GM12874 (cell line): ENCODE measurements at regions not wholly inside any gene's neighbourhood (a gene's known extent, or its start where the extent isn't known, plus 50 kb on each side); places are given as distances from the start of the nearest gene placed in this dataset.

Experiments
- TF ChIP-seq, protein P1 (sequence below): IDR thresholded peaks from 2 replicates; pipeline ENCODE4 v1.5.1; 2011; ENCODE audit warnings: low read depth, mild to moderate bottlenecking, control low read depth, low read length, moderate library complexity; ENCODE audit not compliant: insufficient read depth

DNA sequence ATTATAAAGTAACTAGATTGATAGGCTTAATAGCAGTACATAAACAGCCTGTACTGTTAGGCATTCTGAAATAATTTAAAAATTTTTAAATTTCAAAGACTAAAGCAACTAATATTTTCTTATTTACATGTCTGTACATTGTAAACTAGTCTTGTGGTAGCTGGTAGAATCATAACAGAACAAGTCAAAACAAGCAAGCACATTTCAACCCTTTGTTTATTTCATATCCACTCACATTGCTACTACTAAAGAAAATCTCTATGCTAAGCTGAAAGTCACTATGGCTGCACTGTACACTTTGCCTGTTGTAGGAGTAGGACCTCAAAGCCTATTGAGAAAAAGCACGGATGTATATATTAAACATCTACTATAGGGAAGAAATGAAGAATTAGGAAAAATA is 738.2 kb upstream of the ADGRL4 start:
- TF ChIP-seq, protein P1, sequence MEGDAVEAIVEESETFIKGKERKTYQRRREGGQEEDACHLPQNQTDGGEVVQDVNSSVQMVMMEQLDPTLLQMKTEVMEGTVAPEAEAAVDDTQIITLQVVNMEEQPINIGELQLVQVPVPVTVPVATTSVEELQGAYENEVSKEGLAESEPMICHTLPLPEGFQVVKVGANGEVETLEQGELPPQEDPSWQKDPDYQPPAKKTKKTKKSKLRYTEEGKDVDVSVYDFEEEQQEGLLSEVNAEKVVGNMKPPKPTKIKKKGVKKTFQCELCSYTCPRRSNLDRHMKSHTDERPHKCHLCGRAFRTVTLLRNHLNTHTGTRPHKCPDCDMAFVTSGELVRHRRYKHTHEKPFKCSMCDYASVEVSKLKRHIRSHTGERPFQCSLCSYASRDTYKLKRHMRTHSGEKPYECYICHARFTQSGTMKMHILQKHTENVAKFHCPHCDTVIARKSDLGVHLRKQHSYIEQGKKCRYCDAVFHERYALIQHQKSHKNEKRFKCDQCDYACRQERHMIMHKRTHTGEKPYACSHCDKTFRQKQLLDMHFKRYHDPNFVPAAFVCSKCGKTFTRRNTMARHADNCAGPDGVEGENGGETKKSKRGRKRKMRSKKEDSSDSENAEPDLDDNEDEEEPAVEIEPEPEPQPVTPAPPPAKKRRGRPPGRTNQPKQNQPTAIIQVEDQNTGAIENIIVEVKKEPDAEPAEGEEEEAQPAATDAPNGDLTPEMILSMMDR: no peak

DNA sequence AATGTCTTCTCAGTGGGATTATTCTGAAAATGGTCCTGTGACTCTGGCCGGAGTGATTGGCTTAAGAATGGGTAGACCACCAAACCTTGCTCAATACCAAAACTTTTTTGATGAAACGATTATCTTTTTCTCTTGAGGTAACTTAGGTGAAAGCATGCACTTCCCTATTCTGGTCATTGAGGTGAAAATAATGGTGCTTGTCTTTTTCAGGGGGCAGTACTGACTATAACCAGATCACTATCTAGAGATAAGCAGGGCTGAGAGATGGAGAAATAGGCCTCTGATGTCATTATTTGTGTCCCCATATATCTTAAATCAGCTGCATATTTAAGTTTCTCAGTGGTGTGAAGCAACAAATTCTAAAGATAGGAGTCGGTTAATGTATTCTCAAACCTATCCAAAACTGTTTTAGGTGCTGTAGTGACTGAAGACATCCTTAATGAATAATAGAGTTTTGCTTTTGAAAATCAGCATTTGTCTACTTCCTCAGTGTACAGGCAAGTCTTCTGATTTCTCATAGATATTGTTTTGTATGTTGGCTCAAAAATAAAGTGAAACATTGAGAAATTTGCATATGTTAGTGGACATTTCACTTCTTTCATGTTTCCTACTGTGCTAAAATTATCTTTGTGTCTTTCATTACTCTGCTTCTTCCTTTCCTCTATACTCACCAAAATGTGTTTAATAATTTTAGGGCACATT is 735.3 kb upstream of the ADGRL4 start:
- TF ChIP-seq, protein P1: no peak

DNA sequence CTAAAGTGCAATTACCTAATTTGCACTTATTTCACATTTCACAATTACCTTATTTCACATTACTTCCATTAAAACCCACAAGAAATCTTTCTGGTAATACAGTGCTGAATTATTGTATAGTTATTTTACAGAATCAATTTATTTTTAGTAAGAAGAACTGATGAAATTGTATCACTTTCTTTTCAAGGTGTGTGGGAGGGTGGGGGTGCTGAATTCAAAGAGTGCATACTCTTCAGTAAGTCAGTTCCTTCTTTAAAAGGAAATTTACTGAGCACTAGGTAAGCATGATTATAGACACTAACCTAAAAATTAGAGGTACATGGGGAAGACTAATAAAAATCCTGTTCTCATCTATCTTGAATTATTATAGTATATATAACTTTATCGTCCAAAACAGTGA is 731.6 kb upstream of the ADGRL4 start:
- TF ChIP-seq, protein P1: no peak

DNA sequence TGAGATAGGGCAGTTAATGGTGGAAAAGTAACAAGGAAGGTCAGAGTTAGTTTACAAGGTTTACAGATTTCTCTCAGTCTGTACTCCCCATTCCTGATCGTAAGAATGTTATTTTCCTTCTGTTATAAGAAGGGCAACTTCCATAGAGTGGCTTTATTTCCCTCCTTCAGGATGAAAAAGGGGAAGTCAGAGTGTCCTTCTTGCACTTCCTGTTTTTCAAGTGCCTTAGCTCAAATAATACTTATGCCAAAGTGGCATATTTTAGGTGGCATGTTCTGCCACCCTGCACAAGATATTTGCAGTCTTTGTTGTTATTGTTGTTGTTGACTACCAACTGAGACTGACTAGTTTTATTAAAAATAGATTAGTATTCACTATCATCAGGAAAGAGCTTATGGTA is 730.7 kb upstream of the ADGRL4 start:
- TF ChIP-seq, protein P1: no peak

DNA sequence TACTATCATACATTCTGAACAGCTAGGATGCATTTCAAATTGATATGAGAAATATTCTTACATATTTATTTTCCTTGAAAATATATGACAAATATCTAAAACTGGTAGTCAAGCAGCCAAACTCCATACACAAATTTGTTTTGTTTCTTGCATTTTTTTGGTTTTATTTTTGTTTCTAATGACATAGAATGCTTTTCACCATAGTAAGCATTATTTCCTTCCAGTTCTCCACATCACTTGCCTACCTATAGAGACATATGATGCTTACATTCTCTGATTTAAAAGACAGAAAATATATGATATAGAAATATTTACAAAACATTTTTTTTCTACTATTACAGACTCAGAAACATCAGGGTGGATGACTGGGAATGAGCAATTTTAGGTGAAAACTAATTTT is 726.4 kb upstream of the ADGRL4 start:
- TF ChIP-seq, protein P1: no peak

DNA sequence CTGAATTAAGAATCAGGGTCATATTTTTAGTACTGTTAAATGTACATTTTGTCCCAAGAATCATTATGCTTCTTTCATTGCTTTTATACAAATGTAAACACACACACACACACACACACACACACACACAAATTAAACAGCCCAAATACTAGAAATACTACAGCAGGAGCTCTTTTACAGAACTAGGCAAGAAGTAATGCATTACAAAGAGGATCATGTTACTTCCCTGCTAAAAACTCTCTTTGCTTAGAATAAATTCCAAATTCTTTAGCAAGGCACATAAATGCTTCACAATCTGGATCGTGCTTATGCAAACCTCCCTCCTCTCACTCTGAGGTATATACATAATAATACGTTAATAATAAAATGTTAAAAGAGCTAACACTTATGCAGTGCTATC is 720.4 kb upstream of the ADGRL4 start:
- TF ChIP-seq, protein P1: no peak

DNA sequence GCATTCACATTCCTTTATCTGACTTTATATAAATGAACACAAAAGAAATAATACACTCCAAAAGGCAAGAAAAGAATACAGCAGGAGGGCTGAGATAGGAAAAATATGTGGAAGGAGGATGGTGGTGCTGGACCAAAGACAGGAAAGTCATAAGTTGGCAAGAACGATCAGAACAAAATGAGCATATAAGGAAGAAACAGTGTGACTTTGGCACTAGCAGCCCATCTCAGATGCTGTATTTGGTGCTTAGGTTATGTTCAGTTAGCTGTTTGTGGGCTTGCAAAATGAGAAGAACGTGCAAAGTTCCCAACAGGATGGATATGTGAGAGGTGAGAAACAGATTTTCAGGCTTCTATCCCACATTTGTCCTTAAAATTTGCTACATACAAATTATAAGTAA is 719.8 kb upstream of the ADGRL4 start:
- TF ChIP-seq, protein P1: no peak

DNA sequence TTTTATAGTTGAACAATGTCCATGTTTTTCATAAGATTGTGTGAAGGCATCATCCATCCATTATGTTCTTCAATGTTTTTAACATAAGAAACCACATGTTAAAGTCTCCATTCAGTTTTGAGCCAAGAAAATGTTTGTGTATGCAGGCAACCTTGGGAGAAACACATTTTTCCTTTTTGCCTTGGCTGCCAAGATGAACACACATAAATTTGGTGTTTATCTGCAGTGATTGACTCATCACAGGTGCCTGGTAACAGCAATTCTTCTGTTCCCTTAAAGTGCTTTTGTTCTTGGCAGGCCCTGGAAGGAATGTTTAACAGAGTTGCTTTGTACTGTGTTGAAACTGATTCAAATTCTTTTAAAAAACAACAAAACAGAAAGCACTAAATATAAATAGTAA is 709.9 kb upstream of the ADGRL4 start:
- TF ChIP-seq, protein P1: no peak
